Stimulated activated CD8-positive, alpha-beta memory T cell treated with anti-CD3 and anti-CD28 coated beads, Interleukin-7, amount 100 ng/mL, for 4 hours (primary cell): ENCODE measurements at regions not wholly inside any gene's neighbourhood (a gene's known extent, or its start where the extent isn't known, plus 50 kb on each side); places are given as distances from the start of the nearest gene placed in this dataset.

Source experiments
- DNase-seq, 2 donors: peaks; one replicate each; pipeline ENCODE4 v3.0.0-alpha.2; 2020; ENCODE audit warnings: low read depth in 2 of 2

GRCh38 chr9:99590410-99590809, 231.3 kb upstream of the NR4A3 start:
- DNase-seq, result no peak

GRCh38 chr9:99590840-99591239, 230.8 kb upstream of the NR4A3 start:
- no peak for DNase-seq

- no peak for DNase-seq
These were observed 229.9 kb upstream of the NR4A3 start for GRCh38 chr9:99591770-99592169.

GRCh38 chr9:99592834-99593574, 228.7 kb upstream of the NR4A3 start:
- DNase-seq, result no peak

GRCh38 chr9:99593610-99594009, 228.1 kb upstream of the NR4A3 start:
- DNase-seq, result no peak

GRCh38 chr9:99594056-99594780, 227.5 kb upstream of the NR4A3 start:
- no peak for DNase-seq

- DNase-seq, result no peak
These were observed 225.9 kb upstream of the NR4A3 start for GRCh38 chr9:99595796-99596195.

GRCh38 chr9:99601571-99602111, 220.0 kb upstream of the NR4A3 start:
- no peak for DNase-seq

GRCh38 chr9:99602854-99603253, 218.8 kb upstream of the NR4A3 start:
- DNase-seq, result no peak

GRCh38 chr9:99605016-99605743, 216.5 kb upstream of the NR4A3 start:
- no peak for DNase-seq

- no peak for DNase-seq
These were observed 215.4 kb upstream of the NR4A3 start for GRCh38 chr9:99606296-99606695.

- no peak for DNase-seq
These were observed 214.7 kb upstream of the NR4A3 start for GRCh38 chr9:99606957-99607356.

- no peak for DNase-seq
These were observed 213.7 kb upstream of the NR4A3 start for GRCh38 chr9:99607842-99608448.

- no peak for DNase-seq
These were observed 207.3 kb upstream of the NR4A3 start for GRCh38 chr9:99614341-99614740.

- no peak for DNase-seq
These were observed 200.6 kb upstream of the NR4A3 start for GRCh38 chr9:99621040-99621439.

GRCh38 chr9:99622679-99623078, 199.0 kb upstream of the NR4A3 start:
- no peak for DNase-seq

GRCh38 chr9:99623780-99624364, 197.8 kb upstream of the NR4A3 start:
- no peak for DNase-seq

- no peak for DNase-seq
These were observed 197.0 kb upstream of the NR4A3 start for GRCh38 chr9:99624499-99625233.

GRCh38 chr9:99626426-99626825, 195.3 kb upstream of the NR4A3 start:
- DNase-seq, result no peak

GRCh38 chr9:99628285-99628684, 193.4 kb upstream of the NR4A3 start:
- DNase-seq, result no peak
